SJCRH30 (cell line): ENCODE measurements at regions not wholly inside any gene's neighbourhood (a gene's known extent, or its start where the extent isn't known, plus 50 kb on each side); places are given as distances from the start of the nearest gene placed in this dataset.
A peak's percentile ranks its signal among the peaks of the same experiment; 100 is the strongest.
"Not testable (repeated sequence)": the region's sequence is repeated elsewhere in the genome, so short reads cannot be mapped to it uniquely, and the experiment has no call there.

Source experiments
- DNase-seq, 2 experiments: peaks; one replicate each; pipeline ENCODE4 v3.0.0-alpha.2; 2015 to 2020
- H3K27ac ChIP-seq: fragments of 250-450 bp; sonication (Bioruptor Pico); 2 replicates; pipeline ENCODE4 v1.5.1; 2020; ENCODE audit warnings: mild to moderate bottlenecking, moderate library complexity
- H3K27me3 ChIP-seq: fragments of 250-450 bp; sonication (Bioruptor Pico); 2 replicates; pipeline ENCODE4 v1.5.1; 2020; ENCODE audit warnings: mild to moderate bottlenecking, moderate library complexity
- H3K36me3 ChIP-seq: fragments of 250-450 bp; sonication (Bioruptor Pico); 2 replicates; pipeline ENCODE4 v1.5.1; 2020; ENCODE audit warnings: mild to moderate bottlenecking, moderate library complexity
- H3K4me1 ChIP-seq: fragments of 250-450 bp; sonication (Bioruptor Pico); 2 replicates; pipeline ENCODE4 v1.5.1; 2020; ENCODE audit warnings: mild to moderate bottlenecking, moderate library complexity
- H3K4me3 ChIP-seq: fragments of 250-450 bp; sonication (Bioruptor Pico); 2 replicates; pipeline ENCODE4 v1.5.1; 2020; ENCODE audit warnings: mild to moderate bottlenecking, moderate library complexity
- H3K9me3 ChIP-seq: fragments of 250-450 bp; sonication (Bioruptor Pico); replicated peaks from 2 replicates; pipeline ENCODE4 v1.5.1; 2020; ENCODE audit warnings: mild to moderate bottlenecking, moderate library complexity

DNA sequence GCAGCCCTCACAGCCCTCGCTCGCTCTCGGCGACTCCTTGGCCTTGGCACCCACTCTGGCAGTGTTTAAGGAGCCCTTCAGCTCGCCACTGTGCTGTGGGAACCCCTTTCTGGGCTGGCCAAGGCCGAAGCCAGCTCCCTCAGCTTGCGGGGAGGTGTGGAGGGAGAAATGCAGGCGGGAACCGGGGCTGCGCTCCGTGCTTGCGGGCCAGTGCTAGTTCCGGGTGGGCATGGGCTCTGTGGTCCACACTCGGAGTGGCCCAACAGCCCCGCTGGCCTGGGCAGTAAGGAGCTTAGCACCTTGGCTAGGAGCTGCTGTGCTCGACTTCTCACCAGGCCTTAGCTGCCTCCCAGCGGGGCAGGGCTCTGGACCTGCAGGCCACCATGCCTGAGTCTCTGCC is 192.6 kb downstream of the COX18 start:
- peaks cover 2% of the 10 kb centered on the region; the same call in 1 of the 2 replicates for H3K9me3 ChIP-seq
- H3K4me3 ChIP-seq = no peak overlapping the region
- H3K27me3 ChIP-seq = no peaks in the 10 kb centered on the region
- no peaks in the 10 kb centered on the region for H3K4me1 ChIP-seq
- no peak for DNase-seq
- no peak overlapping the region for H3K27ac ChIP-seq
- H3K36me3 ChIP-seq = no peaks in the 10 kb centered on the region

DNA sequence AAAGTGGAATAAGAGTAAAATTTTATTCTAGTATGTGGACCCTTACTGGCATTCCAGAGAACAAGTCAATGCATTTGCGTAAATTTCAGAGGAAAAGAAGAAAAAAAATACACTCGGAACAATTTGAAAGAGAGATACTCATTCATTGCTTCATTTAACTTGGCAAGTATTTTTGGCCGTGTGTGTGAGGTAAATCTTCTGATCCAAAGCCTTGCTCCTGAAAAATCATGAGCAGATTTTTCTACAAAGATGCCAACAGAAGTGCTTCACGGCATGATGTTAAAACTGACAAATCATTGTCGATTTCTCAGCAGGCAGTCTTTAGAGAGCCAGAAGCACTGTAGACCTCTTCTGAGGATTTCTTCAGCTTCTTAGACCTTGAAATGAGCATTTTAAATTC is 194.0 kb downstream of the COX18 start:
- Histone ChIP-seq H3K9me3 (0 out of 2 replicates have a peak, but pooled peaks cover 3% of the 10 kb centered on the region), H3K36me3 (no peaks in the 10 kb centered on the region), H3K4me3 (no peak overlapping the region), H3K4me1 (no peaks in the 10 kb centered on the region), H3K27ac (no peak overlapping the region), H3K27me3 (no peaks in the 10 kb centered on the region)
- no peak for DNase-seq

DNA sequence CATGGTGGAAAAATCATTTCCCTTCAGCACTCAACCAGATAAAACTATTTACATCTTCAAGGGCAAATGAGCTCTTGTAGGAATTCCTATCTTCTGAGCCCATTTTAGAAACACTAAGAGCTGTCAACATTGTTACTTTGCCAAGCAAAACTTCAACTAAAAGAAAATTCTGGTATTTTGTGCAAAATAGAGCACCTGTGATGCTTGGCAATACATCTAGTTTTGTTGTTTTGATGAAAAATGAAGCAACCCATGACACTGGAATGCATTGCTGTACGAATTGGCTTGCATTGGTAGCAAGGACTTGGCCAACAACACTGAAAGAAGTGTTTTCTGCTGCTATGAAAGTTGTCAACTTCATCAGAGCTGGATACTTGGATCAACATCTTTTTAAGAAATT is 194.4 kb downstream of the COX18 start:
- Histone ChIP-seq H3K4me3 (no peak overlapping the region), H3K4me1 (no peaks in the 10 kb centered on the region), H3K27ac (no peak overlapping the region), H3K27me3 (no peaks in the 10 kb centered on the region), H3K36me3 (no peaks in the 10 kb centered on the region), H3K9me3 (0 out of 2 replicates have a peak, but pooled peaks cover 7% of the 10 kb centered on the region)
- DNase-seq = no peak

DNA sequence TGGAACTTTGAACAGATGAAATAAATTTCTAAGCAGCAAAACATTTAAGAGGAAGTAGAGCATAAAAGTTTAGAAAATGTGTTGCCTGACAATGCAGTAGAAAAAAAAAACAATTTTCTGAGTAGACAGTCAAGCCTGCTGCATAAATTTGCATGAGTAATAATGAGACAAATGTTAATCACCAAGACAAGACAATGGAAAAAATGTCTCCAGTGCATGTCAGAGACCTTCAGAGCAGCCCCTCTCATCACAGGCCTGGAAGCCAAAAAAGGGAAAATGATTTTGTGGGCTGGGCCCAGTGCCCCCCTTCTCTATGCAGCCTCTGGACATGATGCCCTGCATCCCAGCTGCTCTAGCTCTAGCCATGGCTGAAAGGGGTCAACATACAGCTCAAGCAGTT is 204.6 kb downstream of the COX18 start:
- H3K4me3 ChIP-seq = no peak overlapping the region
- peaks cover 7% of the 10 kb centered on the region for H3K4me1 ChIP-seq
- H3K36me3 ChIP-seq = no peaks in the 10 kb centered on the region
- no peaks in the 10 kb centered on the region for H3K27me3 ChIP-seq
- H3K9me3 ChIP-seq = peaks cover 3% of the 10 kb centered on the region; the same call in 1 of the 2 replicates
- DNase-seq = no peak
- H3K27ac ChIP-seq = no peak overlapping the region

DNA sequence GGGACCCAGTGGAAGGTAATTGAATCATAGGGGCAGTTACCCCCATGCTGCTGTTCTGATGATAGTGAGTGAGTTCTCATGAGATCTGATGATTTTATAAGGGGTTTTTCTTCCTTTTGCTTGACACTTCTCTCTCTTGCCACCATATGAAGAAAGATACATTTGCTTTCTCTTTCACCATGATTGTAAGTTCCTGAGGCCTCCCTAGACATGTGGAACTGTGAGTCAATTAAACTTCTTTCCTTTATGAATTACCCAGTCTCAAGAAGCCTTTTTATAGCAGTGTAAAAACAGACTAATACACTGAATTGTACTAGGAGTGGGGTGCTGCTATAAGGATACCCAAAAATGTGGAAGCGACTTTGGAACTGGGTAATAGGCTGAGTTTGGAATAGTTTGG is 205.2 kb downstream of the COX18 start:
- not testable (repeated sequence) for H3K36me3 ChIP-seq, DNase-seq, H3K9me3 ChIP-seq, H3K27ac ChIP-seq, H3K4me3 ChIP-seq, H3K27me3 ChIP-seq, H3K4me1 ChIP-seq

DNA sequence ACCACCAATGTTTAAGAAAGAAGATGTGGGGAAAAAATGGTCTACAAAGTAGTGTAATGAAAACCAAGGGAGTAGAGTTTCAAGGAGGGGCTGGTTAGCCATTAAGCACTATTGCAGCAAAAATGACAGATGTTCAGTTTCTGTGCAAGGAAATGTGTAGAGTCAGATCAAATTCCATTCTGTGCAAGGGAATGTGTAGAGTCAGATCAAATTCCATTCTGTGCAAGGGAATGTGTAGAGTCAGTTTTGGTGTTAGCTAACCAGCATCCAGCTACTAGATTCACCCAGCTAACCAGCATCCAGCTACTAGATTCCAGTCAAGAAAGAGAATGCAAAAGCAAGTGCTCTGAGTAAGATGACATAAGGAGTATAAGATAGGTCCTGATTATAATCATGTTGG is 208.8 kb downstream of the COX18 start:
- H3K27ac ChIP-seq = no peak overlapping the region
- peak in 1 of 2 experiments; percentile 30 for DNase-seq
- no peaks in the 10 kb centered on the region for H3K36me3 ChIP-seq
- H3K4me1 ChIP-seq = peaks cover 7% of the 10 kb centered on the region
- H3K27me3 ChIP-seq = no peaks in the 10 kb centered on the region
- no peak overlapping the region for H3K4me3 ChIP-seq
- no peaks in the 10 kb centered on the region for H3K9me3 ChIP-seq

DNA sequence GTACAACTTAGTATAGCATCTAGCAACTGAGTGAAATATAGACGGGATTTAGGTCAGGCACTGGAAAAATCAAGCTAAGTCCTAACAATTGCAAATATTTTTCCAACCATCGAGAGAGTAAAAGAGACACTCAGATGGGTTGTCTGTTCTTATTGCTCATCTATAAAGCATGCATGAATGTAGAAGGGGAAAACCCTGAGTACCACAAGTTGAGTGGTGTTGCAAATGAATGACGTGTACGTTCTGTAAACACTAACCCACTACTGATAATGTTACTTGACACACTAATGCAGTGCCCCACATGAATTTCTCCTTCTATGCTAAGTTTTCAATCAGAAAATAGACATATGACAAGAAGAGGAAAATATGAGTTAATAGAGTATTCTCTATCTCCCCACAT is 211.2 kb downstream of the COX18 start:
- Histone ChIP-seq H3K36me3 (no peaks in the 10 kb centered on the region), H3K9me3 (no peaks in the 10 kb centered on the region), H3K4me1 (peaks cover 7% of the 10 kb centered on the region), H3K27me3 (no peaks in the 10 kb centered on the region), H3K4me3 (no peak overlapping the region), H3K27ac (no peak overlapping the region)
- no peak for DNase-seq

DNA sequence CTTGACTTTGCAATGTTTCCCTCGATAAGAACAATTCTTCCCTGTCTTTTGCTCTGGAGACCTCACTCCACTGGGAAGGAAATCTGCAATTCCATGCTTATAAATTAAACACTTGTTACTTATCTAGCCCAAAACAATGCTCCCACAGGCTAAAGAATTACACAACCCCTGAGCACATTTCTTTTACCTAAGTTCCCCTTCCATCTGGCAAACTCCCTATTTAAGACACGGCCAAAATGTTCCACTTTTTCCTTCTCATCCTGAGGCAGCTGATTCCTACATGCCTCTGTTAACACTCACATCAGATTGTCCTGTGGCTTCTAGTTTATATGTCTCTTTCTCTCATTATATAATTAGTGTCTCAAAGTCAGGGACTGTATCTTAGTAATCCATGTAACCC is 211.7 kb downstream of the COX18 start:
- Histone ChIP-seq H3K27me3 (no peaks in the 10 kb centered on the region), H3K36me3 (no peaks in the 10 kb centered on the region), H3K9me3 (no peaks in the 10 kb centered on the region), H3K4me1 (peaks cover 7% of the 10 kb centered on the region), H3K4me3 (no peak overlapping the region), H3K27ac (no peak overlapping the region)
- no peak for DNase-seq

DNA sequence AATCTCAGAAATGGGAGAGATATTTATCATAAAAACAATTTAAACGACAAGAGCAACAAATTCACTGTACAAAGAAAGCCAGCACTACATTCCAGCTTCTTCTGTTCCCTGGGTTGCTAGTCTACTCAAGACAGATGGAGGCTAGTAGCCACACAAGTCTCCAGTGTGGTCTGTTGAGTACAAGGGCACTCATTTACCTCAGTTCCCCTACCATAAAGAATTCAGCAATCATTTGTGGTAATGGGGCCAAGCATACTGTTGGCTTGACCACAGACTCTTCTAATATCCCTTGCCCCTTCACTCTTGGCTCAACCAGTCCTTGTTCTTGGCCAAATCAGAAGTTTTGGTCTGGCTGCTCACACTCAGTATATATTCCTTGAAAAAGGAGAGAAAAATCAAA is 212.3 kb downstream of the COX18 start:
- Histone ChIP-seq H3K4me3 (no peak overlapping the region), H3K36me3 (no peaks in the 10 kb centered on the region), H3K27ac (no peak overlapping the region), H3K4me1 (peaks cover 7% of the 10 kb centered on the region), H3K27me3 (no peaks in the 10 kb centered on the region), H3K9me3 (no peaks in the 10 kb centered on the region)
- no peak for DNase-seq

DNA sequence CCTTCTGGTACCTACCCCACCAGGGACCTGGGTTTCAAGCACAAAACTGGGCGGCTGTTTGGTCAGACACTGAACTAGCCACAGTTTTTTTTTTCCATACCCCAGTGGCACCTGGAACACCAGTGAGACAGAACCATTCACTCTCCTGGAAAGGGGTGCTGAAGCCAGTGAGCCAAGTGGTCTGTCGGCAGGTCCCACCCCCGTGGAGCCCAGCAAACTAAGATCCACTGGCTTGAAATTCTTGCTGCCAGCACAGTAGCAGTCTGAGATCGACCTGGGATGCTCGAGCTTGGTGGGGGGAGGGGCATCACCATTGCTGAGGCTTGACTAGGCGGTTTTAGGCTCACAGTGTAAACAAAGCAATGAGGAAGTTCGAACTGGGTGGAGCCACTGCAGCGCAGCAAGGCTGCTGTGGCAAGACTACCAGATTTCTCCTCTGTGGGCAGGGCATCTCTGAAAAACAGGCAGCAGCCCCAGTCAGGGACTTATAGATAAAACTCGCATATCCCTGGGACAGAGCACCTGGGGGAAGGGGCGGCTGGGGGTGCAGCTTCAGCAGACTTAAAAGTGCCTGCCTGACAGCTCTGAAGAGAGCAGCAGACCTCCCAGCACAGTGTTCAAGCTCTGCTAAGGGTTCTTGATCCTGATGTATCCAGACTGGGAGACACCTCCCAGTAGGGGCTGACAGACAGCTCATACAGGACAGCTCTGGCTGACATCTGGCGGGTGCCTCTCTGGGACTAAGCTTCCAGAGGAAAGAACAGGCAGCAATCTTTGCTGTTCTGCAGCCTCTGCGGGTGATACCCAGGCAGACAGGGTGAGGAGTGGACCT is 223.0 kb downstream of the COX18 start:
- no peak overlapping the region for H3K27ac ChIP-seq
- H3K36me3 ChIP-seq = no peaks in the 10 kb centered on the region
- peak; percentile 30 to 34 for DNase-seq
- peak overlapping the region; percentile 26; the same call in 1 of the 2 replicates for H3K4me3 ChIP-seq
- H3K27me3 ChIP-seq = no peaks in the 10 kb centered on the region; the same call in 1 of the 2 replicates
- H3K9me3 ChIP-seq = no peaks in the 10 kb centered on the region
- H3K4me1 ChIP-seq = peaks cover 6% of the 10 kb centered on the region; the same call in 1 of the 2 replicates

DNA sequence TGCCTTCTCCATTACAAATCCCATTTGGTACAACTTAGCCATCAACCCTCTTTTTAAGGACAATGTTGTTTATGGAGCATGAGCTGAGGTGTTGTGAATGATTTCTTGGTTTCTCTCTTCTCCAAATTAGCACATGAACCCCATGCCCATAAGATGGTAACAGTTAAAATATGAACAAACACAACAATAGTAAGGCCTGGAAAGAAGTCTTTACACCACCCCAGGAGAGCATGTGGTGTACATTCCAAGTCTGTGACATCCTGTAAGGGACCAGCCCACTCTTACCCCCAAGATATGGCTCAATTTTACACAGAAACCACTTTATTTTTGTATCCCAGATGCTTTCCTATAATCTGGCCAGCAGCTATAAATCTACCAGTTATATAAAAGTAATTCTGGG is 226.1 kb downstream of the COX18 start:
- H3K27me3 ChIP-seq = no peaks in the 10 kb centered on the region; the same call in 1 of the 2 replicates
- H3K4me3 ChIP-seq = no peak overlapping the region
- DNase-seq = no peak
- H3K4me1 ChIP-seq = peaks cover 6% of the 10 kb centered on the region; the same call in 1 of the 2 replicates
- no peaks in the 10 kb centered on the region for H3K9me3 ChIP-seq
- no peak overlapping the region for H3K27ac ChIP-seq
- no peaks in the 10 kb centered on the region for H3K36me3 ChIP-seq

DNA sequence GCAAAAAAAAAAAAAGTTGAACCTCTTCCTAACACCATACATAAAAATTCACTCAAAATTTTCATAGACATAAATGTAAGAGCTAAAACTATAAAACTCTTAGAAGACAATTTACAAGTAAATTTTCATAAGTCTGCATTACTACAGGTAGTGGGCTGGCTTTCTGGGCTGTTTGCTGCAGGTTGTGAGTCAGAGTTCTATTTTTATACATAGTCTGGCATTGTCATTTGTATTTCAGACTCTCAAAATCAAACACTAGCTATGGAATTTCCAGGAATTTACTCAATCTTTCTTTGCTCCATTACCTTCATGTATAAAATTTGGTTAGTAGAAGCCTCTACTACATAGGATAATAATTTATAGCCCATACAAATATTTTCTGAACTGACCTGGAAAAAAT is 227.2 kb downstream of the COX18 start:
- Histone ChIP-seq H3K4me1 (peaks cover 6% of the 10 kb centered on the region; the same call in 1 of the 2 replicates), H3K9me3 (no peaks in the 10 kb centered on the region), H3K27me3 (no peaks in the 10 kb centered on the region; the same call in 1 of the 2 replicates), H3K27ac (no peak overlapping the region), H3K4me3 (no peak overlapping the region), H3K36me3 (no peaks in the 10 kb centered on the region)
- DNase-seq = no peak

DNA sequence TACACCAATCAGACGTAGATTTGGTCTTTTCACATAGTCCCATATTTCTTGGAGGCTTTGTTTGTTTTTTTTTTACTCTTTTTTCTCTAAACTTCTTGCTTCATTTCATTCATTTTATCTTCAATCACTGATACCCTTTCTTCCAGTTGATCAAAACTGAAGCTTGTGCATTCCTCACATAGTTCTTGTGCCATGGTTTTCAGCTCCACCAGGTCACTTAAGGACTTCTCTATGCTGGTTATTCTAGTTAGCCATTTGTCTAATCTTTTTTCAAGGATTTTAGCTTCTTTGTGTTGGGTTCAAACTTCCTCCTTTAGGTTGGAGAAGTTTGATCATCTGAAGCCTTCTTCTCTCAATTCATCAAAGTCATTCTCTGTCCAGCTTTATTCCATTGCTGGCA is 229.3 kb downstream of the COX18 start:
- H3K4me1 ChIP-seq, DNase-seq, H3K27ac ChIP-seq, H3K36me3 ChIP-seq, H3K27me3 ChIP-seq, H3K9me3 ChIP-seq, H3K4me3 ChIP-seq: not testable (repeated sequence)

DNA sequence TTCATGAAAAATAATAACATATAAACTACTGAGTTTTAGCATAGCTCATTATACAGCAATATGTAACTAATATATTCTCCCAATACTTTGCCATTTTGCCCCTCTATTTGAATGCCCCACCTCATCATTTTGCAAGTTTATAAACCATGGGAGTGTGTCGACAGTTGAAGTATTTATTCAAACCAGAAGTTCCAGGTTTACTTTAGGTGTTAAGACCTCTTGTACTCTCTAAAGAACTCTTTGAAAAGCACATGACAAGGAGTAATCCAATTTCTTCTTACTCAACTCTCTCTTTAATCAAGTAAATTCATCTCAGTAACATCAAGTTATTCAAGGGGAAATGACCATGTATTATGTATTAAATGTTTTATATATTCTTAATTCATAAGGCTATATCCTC is 240.7 kb downstream of the COX18 start:
- H3K4me3 ChIP-seq = no peak overlapping the region
- no peak for DNase-seq
- H3K27ac ChIP-seq = no peak overlapping the region
- H3K9me3 ChIP-seq = no peaks in the 10 kb centered on the region
- no peaks in the 10 kb centered on the region for H3K4me1 ChIP-seq
- no peaks in the 10 kb centered on the region for H3K27me3 ChIP-seq
- H3K36me3 ChIP-seq = no peaks in the 10 kb centered on the region

DNA sequence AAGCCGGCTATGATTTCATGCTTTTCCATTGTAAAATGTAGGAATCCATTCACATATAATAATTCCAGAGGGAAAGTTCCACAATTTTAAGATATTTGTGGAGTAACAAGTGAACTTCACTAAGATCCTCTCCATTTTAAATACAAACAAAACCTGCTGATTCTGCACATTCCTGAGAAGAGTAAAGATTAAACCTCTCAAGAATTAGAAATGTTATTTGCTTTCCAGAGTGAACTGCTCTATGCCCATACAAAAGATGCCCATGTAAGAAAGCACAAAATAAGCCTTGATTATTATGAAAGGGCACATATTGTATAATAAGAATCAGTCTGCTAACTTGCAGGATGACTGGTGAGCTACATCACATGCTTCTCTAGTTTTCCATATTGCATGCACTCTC is 241.5 kb downstream of the COX18 start:
- H3K9me3 ChIP-seq = no peaks in the 10 kb centered on the region
- no peaks in the 10 kb centered on the region for H3K27me3 ChIP-seq
- no peaks in the 10 kb centered on the region for H3K36me3 ChIP-seq
- no peak for DNase-seq
- no peaks in the 10 kb centered on the region for H3K4me1 ChIP-seq
- H3K4me3 ChIP-seq = no peak overlapping the region
- no peak overlapping the region for H3K27ac ChIP-seq

DNA sequence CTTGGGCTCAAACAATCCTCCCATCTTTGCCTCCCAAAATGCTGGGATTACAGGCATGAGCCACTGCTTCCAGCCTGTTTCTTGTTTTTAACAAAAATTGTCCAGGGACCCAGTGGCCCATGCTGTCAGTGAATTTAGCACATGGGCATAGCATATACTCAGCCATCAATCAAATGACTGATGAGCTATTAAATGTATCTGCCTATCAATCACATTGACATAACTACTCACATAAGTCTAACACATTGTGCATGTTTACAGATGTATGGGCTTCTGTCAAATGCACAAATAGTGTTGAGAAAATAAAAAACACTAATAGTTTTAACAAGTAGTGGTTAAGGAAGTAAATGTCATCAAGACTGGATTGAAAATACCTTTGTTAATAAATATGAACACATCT is 249.4 kb downstream of the COX18 start:
- Histone ChIP-seq H3K27me3 (no peaks in the 10 kb centered on the region), H3K36me3 (no peaks in the 10 kb centered on the region), H3K27ac (no peak overlapping the region), H3K9me3 (no peaks in the 10 kb centered on the region), H3K4me1 (no peaks in the 10 kb centered on the region), H3K4me3 (no peak overlapping the region)
- DNase-seq = no peak
